B cell (primary cell): ENCODE measurements at regions not wholly inside any gene's neighbourhood (a gene's known extent, or its start where the extent isn't known, plus 50 kb on each side); places are given as distances from the start of the nearest gene placed in this dataset.

Experiments
- ATAC-seq: fragments of 200-7000 bp; cut with Tn5 transposase; one replicate; pipeline ENCODE4 v1.10.0; 2021; ENCODE audit warnings: low read depth, mild to moderate bottlenecking, moderate number of reproducible peaks, moderate library complexity
- CTCF ChIA-PET: fragments of 350-600 bp; sonication (Branson Sonifier 250); formaldehyde crosslinking; loops from one replicate; lab custom pipeline; 2021; ENCODE audit warnings: antibody characterized with exemption, inconsistent platforms; lab: Charles Lee
- POLR2A ChIA-PET: fragments of 350-600 bp; sonication (Branson Sonifier 250); formaldehyde crosslinking; loops from one replicate; lab custom pipeline; 2021; ENCODE audit warnings: antibody characterized with exemption; lab: Charles Lee
- DNase-seq: peaks from one replicate; pipeline ENCODE4 v3.0.0; 2013
- H2AFZ ChIP-seq: 2 replicates; pipeline ENCODE4 v1.6.1; 2012; ENCODE audit warnings: mild to moderate bottlenecking, low read depth, low read length; ENCODE audit not compliant: insufficient read depth, poor library complexity, severe bottlenecking
- H3K27ac ChIP-seq, 2 donors: 1 replicate in 1 of 2; 2 replicates in 1 of 2; pipeline ENCODE4 v1.5.1; 2012 to 2013; ENCODE audit warnings: low read length in 2 of 2, mild to moderate bottlenecking in 2 of 2, moderate library complexity in 1 of 2
- H3K27me3 ChIP-seq, 4 experiments: fragments of 200-600 bp in 1 of 4; sonication (generic) in 1 of 4; replicated peaks in 1 of 4; 1 replicate in 2 of 4; 2 replicates in 2 of 4; pipeline versions ENCODE4 v1.6.1 to v1.7.0; 2013 to 2016; ENCODE audit warnings: low read length in 3 of 4, mild to moderate bottlenecking in 2 of 4, mixed read lengths in 1 of 4, moderate library complexity in 1 of 4; ENCODE audit not compliant: insufficient read depth in 4 of 4, control insufficient read depth in 3 of 4; ENCODE audit errors: control extremely low read depth in 1 of 4
- H3K36me3 ChIP-seq, 2 experiments: replicated peaks in 1 of 2; 1 replicate in 1 of 2; 2 replicates in 1 of 2; pipeline versions ENCODE4 v1.6.1 to v1.7.1; 2013; ENCODE audit warnings: low read length in 1 of 2; ENCODE audit not compliant: insufficient read depth in 2 of 2, control insufficient read depth in 1 of 2; ENCODE audit errors: control extremely low read depth in 1 of 2, extremely low read depth in 1 of 2
- H3K4me1 ChIP-seq, 2 donors: fragments of 200-600 bp in 1 of 2; sonication (generic) in 1 of 2; 1 replicate in 1 of 2; 2 replicates in 1 of 2; pipeline versions ENCODE4 v1.5.1 to v1.6.1; 2013 to 2017; ENCODE audit warnings: low read length in 2 of 2; ENCODE audit not compliant: control insufficient read depth in 2 of 2, insufficient read depth in 2 of 2
- H3K4me2 ChIP-seq: replicated peaks from 2 replicates; pipeline ENCODE3; 2012; ENCODE audit warnings: mild to moderate bottlenecking, low read depth, low read length; ENCODE audit not compliant: poor library complexity, severe bottlenecking
- H3K4me3 ChIP-seq, 5 experiments: fragments of 200-600 bp in 1 of 5; sonication (generic) in 1 of 5; 1 replicate in 3 of 5; 2 replicates in 2 of 5; pipeline versions ENCODE4 v1.5.1 to v1.7.0; 2011 to 2016; ENCODE audit warnings: low read length in 4 of 5, mild to moderate bottlenecking in 4 of 5, low read depth in 2 of 5, control low read depth in 1 of 5, moderate library complexity in 1 of 5; ENCODE audit not compliant: insufficient read depth in 1 of 5; ENCODE audit errors: control extremely low read depth in 1 of 5, extremely low read depth in 1 of 5
- H3K79me2 ChIP-seq: fragments of 200-600 bp; sonication (generic); one replicate; pipeline ENCODE4 v1.6.0; 2016; ENCODE audit warnings: low read length; ENCODE audit not compliant: control insufficient read depth, insufficient read depth
- H3K9ac ChIP-seq: fragments of 200-600 bp; sonication (generic); 2 replicates; pipeline ENCODE4 v1.6.1; 2017; ENCODE audit warnings: mild to moderate bottlenecking, low read length, moderate library complexity
- H3K9me3 ChIP-seq, 3 donors: one replicate each; pipeline versions ENCODE4 v1.6.1 to v1.7.1; 2013; ENCODE audit warnings: low read length in 2 of 3; ENCODE audit not compliant: control insufficient read depth in 2 of 3, insufficient read depth in 1 of 3; ENCODE audit errors: control extremely low read depth in 1 of 3
- H4K20me1 ChIP-seq: 2 replicates; pipeline ENCODE4 v1.6.0; 2012; ENCODE audit warnings: mild to moderate bottlenecking, low read length; ENCODE audit not compliant: insufficient read depth, control insufficient read depth, poor library complexity, severe bottlenecking
- H3K27ac Mint-ChIP-seq: one replicate; pipeline ENCODE4 v1.8.0; 2021; ENCODE audit warnings: mixed read lengths
- H3K27me3 Mint-ChIP-seq: one replicate; pipeline ENCODE4 v1.8.0; 2021; ENCODE audit warnings: mixed read lengths
- H3K4me1 Mint-ChIP-seq: one replicate; pipeline ENCODE4 v1.8.0; 2021; ENCODE audit warnings: mixed read lengths
- H3K4me3 Mint-ChIP-seq: one replicate; pipeline ENCODE4 v1.8.0; 2021; ENCODE audit warnings: mixed read lengths
- H3K9me3 Mint-ChIP-seq: one replicate; pipeline ENCODE4 v1.8.0; 2022; ENCODE audit warnings: mixed read lengths; ENCODE audit not compliant: insufficient read depth
- EZH2 ChIP-seq: IDR thresholded peaks from 2 replicates; pipeline ENCODE4 v1.6.1; 2012; ENCODE audit warnings: borderline replicate concordance, low read depth, mild to moderate bottlenecking, moderate library complexity, low read length; ENCODE audit not compliant: insufficient read depth, poor library complexity, severe bottlenecking
- WGBS: methylation state at CpG from one replicate; pipeline ENCODE4 v1.1.5; 2013; ENCODE audit warnings: missing lambda C conversion rate; ENCODE audit not compliant: insufficient coverage; 5-methylcytosine and 5-hydroxymethylcytosine counted together
- intact Hi-C: fragments of 100-400 bp; cut with micrococcal nuclease; formaldehyde crosslinking; loops from one replicate; pipeline ENCODE4 v1.10.0; 2022
- TF ChIP-seq, protein P1 (sequence below): fragments of 200-600 bp; IDR thresholded peaks from one replicate; pipeline ENCODE4 v1.8.0; 2022; ENCODE audit warnings: antibody characterized with exemption, mild to moderate bottlenecking

DNA sequence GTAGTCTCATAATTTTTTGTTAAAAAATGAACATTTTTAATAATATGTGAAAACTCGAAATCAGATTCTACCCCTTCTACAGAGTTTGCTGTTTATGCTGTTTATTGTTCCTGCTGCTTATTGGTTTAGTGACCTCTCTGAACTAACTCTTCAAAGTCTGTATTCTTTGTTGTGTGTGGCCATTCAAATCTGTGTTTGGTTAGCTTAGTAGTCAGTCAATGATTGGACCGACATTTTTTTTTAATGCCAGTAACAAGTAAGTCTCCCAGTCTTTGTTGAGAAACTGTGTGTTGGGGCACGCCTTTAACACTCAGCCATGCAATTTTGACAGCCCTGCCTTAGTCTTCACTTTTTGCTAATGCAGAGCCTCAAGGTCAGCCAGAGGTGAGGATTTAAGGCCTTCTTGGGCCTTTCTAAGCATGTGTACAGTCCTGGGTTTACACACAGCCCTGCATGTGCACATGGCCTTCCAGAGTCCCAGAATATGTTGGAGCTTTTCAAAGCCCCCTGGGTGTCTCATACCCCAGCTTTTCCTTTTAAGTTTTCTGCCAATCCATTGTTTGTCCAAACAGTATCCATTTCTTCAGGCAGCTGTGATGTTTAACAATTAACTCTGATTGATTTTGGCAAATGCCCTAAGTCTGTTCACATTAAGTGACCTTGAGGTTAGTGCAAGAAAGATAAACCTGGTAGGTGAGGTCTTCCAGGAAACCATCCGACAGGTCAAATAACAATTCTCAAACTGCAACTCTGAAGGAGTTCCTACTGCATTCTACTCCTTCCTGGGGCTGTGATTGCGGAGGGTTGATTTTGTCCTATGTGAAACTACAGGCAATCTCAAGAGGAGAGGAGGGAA, 389.3 kb downstream of the PMP22 start:
- no peak for DNase-seq
- H3K79me2 ChIP-seq, result no peaks in the 10 kb centered on the region
- CTCF ChIA-PET, result no interaction called here

DNA sequence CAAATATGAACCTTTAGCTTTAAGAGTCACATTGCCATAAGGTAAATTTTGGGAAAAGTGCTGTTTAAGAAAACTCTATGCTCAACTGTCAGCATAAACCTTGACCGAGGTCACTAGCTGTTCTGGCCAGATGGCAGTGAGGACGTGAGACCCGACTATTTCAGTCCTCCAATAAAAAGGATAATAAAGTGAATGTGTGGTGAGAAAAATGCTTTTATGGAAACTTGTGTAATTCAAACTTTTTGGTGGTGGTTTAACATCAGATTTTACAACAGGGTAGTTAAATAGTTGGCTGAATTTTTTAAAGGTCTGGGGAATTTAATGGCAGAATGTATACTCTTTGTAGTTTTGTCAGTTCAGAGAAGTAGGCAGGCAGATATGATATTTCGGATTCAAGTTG, 391.1 kb downstream of the PMP22 start:
- Histone ChIP-seq H3K27me3 (no peaks in the 10 kb centered on the region), H3K27ac (no peak overlapping the region), H3K4me2 (no peak overlapping the region), H3K4me3 (no peak overlapping the region), H3K36me3 (no peaks in the 10 kb centered on the region), H3K9ac (no peak overlapping the region), H3K4me1 (no peaks in the 10 kb centered on the region), H4K20me1 (no peaks in the 10 kb centered on the region), H3K9me3 (peaks cover 0 to 4% (median 0%) of the 10 kb centered on the region in 3 donors), H3K79me2 (no peaks in the 10 kb centered on the region), H2AFZ (no peak overlapping the region)
- intact Hi-C loops, result no loop called here
- DNase-seq, result no peak
- no peak overlapping the region for H3K27ac Mint-ChIP-seq
- no peak for ATAC-seq
- 96% methylated on average over 3 of the region's 4 CpGs for WGBS
- H3K4me1 Mint-ChIP-seq, result no peaks in the 10 kb centered on the region
- H3K27me3 Mint-ChIP-seq, result peaks cover 3% of the 10 kb centered on the region
- ChIA-PET POLR2A (no interaction called here), CTCF (no interaction called here)
- no peak overlapping the region for H3K4me3 Mint-ChIP-seq
- H3K9me3 Mint-ChIP-seq, result no peaks in the 10 kb centered on the region
- no peak for TF ChIP-seq EZH2
- TF ChIP-seq, protein P1, sequence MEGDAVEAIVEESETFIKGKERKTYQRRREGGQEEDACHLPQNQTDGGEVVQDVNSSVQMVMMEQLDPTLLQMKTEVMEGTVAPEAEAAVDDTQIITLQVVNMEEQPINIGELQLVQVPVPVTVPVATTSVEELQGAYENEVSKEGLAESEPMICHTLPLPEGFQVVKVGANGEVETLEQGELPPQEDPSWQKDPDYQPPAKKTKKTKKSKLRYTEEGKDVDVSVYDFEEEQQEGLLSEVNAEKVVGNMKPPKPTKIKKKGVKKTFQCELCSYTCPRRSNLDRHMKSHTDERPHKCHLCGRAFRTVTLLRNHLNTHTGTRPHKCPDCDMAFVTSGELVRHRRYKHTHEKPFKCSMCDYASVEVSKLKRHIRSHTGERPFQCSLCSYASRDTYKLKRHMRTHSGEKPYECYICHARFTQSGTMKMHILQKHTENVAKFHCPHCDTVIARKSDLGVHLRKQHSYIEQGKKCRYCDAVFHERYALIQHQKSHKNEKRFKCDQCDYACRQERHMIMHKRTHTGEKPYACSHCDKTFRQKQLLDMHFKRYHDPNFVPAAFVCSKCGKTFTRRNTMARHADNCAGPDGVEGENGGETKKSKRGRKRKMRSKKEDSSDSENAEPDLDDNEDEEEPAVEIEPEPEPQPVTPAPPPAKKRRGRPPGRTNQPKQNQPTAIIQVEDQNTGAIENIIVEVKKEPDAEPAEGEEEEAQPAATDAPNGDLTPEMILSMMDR, result no peak

More for the DNA sequence above, 389.3 kb downstream of the PMP22 start:
- H3K4me1 Mint-ChIP-seq, result no peaks in the 10 kb centered on the region
- no peak overlapping the region for H3K27ac ChIP-seq
- no peak overlapping the region for H3K9ac ChIP-seq
- no peak overlapping the region for H3K4me2 ChIP-seq
- H3K27me3 ChIP-seq, result no peaks in the 10 kb centered on the region
- H3K27ac Mint-ChIP-seq, result no peak overlapping the region
- no peaks in the 10 kb centered on the region for H3K9me3 Mint-ChIP-seq
- no peak overlapping the region for H2AFZ ChIP-seq
- no peaks in the 10 kb centered on the region for H3K4me1 ChIP-seq
- no peak for ATAC-seq
- 95% methylated on average over 2 of the region's 5 CpGs for WGBS
- H4K20me1 ChIP-seq, result no peaks in the 10 kb centered on the region
- peaks cover 3% of the 10 kb centered on the region for H3K27me3 Mint-ChIP-seq
- TF ChIP-seq EZH2, result no peak
- TF ChIP-seq, protein P1, result no peak
- POLR2A ChIA-PET, result no interaction called here
- H3K4me3 Mint-ChIP-seq, result no peak overlapping the region
- H3K9me3 ChIP-seq, result no peaks in the 10 kb centered on the region
- H3K36me3 ChIP-seq, result no peaks in the 10 kb centered on the region
- no peak overlapping the region for H3K4me3 ChIP-seq
- intact Hi-C loops, result no loop called here
